Esophagus (tissue), 2 donors: ENCODE measurements at regions not wholly inside any gene's neighbourhood (a gene's known extent, or its start where the extent isn't known, plus 50 kb on each side); places are given as distances from the start of the nearest gene placed in this dataset.

Experiments used
- H3K27ac ChIP-seq, 2 donors: one replicate each; pipeline ENCODE4 v1.5.1; 2013; ENCODE audit warnings: low read depth in 2 of 2, mild to moderate bottlenecking in 2 of 2, inconsistent platforms in 1 of 2, low read length in 1 of 2, moderate library complexity in 1 of 2
- H3K27me3 ChIP-seq, 2 donors: one replicate each; pipeline ENCODE4 v1.6.1; 2013; ENCODE audit warnings: low read length in 2 of 2, control low read depth in 1 of 2, mild to moderate bottlenecking in 1 of 2; ENCODE audit not compliant: insufficient read depth in 2 of 2, control insufficient read depth in 1 of 2
- H3K36me3 ChIP-seq, 2 donors: one replicate each; pipeline ENCODE4 v1.6.1; 2013; ENCODE audit warnings: low read length in 1 of 2; ENCODE audit not compliant: control insufficient read depth in 2 of 2, insufficient read depth in 2 of 2
- H3K4me1 ChIP-seq, 2 donors: one replicate each; pipeline ENCODE4 v1.6.1; 2013; ENCODE audit warnings: low read length in 1 of 2; ENCODE audit not compliant: control insufficient read depth in 2 of 2, insufficient read depth in 2 of 2
- H3K4me3 ChIP-seq, 2 donors: one replicate each; pipeline ENCODE4 v1.5.1; 2013; ENCODE audit warnings: low read length in 2 of 2, mild to moderate bottlenecking in 2 of 2, low read depth in 1 of 2, moderate library complexity in 1 of 2
- H3K9me3 ChIP-seq, 2 donors: one replicate each; pipeline ENCODE4 v1.6.1; 2013; ENCODE audit warnings: mild to moderate bottlenecking in 2 of 2, low read depth in 1 of 2, low read length in 1 of 2, moderate library complexity in 1 of 2; ENCODE audit not compliant: control insufficient read depth in 2 of 2, insufficient read depth in 1 of 2
- WGBS, 2 donors: extraction: QIAGEN DNeasy Blood & Tissue Kit; methylation state at CpG; one replicate each; pipeline ENCODE4 v1.1.7; 2013; 5-methylcytosine and 5-hydroxymethylcytosine counted together
- donor health status: healthy with polysubstance abuse.
- donor health status: Bipolar disorder and iron deficiency.

GRCh38 chr5:53330491-53330890 lies 149.9 kb upstream of the FST start:
- Histone ChIP-seq H3K9me3 (no peaks in the 10 kb centered on the region), H3K27me3 (no peaks in the 10 kb centered on the region), H3K4me3 (no peak overlapping the region), H3K4me1 (no peaks in the 10 kb centered on the region), H3K36me3 (no peaks in the 10 kb centered on the region), H3K27ac (no peak overlapping the region)
- 28 to 47% methylated on average over 2 of the region's 2 CpGs for WGBS, 2 donors

GRCh38 chr5:53331463-53331862 lies 149.0 kb upstream of the FST start:
- Histone ChIP-seq H3K9me3 (no peaks in the 10 kb centered on the region), H3K27ac (peak overlapping the region in 1 of 2 donors; percentile 49), H3K27me3 (no peaks in the 10 kb centered on the region), H3K4me3 (no peak overlapping the region), H3K36me3 (no peaks in the 10 kb centered on the region), H3K4me1 (no peaks in the 10 kb centered on the region)
- 34 to 45% methylated on average over 1 of the region's 1 CpG for WGBS, 2 donors

- 29 to 33% methylated on average over 3 of the region's 3 CpGs for WGBS, 2 donors
- no peaks in the 10 kb centered on the region for H3K4me1 ChIP-seq
- peak overlapping the region in 1 of 2 donors; percentile 87 for H3K27ac ChIP-seq
These were observed 147.3 kb upstream of the FST start for GRCh38 chr5:53333160-53333559.

GRCh38 chr5:53334431-53334941 lies 145.9 kb upstream of the FST start:
- Histone ChIP-seq H3K9me3 (no peaks in the 10 kb centered on the region), H3K4me3 (no peak overlapping the region), H3K27me3 (no peaks in the 10 kb centered on the region), H3K36me3 (no peaks in the 10 kb centered on the region), H3K4me1 (no peaks in the 10 kb centered on the region), H3K27ac (peak overlapping the region; percentile 31 to 87)
- WGBS, 2 donors = 56 to 65% methylated on average over 4 of the region's 4 CpGs

More at GRCh38 chr5:53333160-53333559, 147.3 kb upstream of the FST start:
- Histone ChIP-seq H3K36me3 (no peaks in the 10 kb centered on the region), H3K27me3 (no peaks in the 10 kb centered on the region), H3K9me3 (no peaks in the 10 kb centered on the region), H3K4me3 (no peak overlapping the region)

- H3K27ac ChIP-seq = peak overlapping the region; percentile 26 to 68
- no peaks in the 10 kb centered on the region for H3K36me3 ChIP-seq
- no peaks in the 10 kb centered on the region for H3K9me3 ChIP-seq
- no peak overlapping the region for H3K4me3 ChIP-seq
- 71 to 80% methylated on average over 2 of the region's 2 CpGs for WGBS, 2 donors
- H3K4me1 ChIP-seq = no peaks in the 10 kb centered on the region
- no peaks in the 10 kb centered on the region for H3K27me3 ChIP-seq
These were observed 145.3 kb upstream of the FST start for GRCh38 chr5:53335115-53335514.

GRCh38 chr5:53337827-53338226 lies 142.6 kb upstream of the FST start:
- 59 to 78% methylated on average over 1 of the region's 1 CpG for WGBS, 2 donors
- no peaks in the 10 kb centered on the region for H3K4me1 ChIP-seq
- no peaks in the 10 kb centered on the region for H3K36me3 ChIP-seq
- H3K27me3 ChIP-seq = no peaks in the 10 kb centered on the region
- no peaks in the 10 kb centered on the region for H3K9me3 ChIP-seq
- no peak overlapping the region for H3K27ac ChIP-seq
- H3K4me3 ChIP-seq = no peak overlapping the region

GRCh38 chr5:53338971-53339370 lies 141.5 kb upstream of the FST start:
- Histone ChIP-seq H3K36me3 (no peaks in the 10 kb centered on the region), H3K27ac (no peak overlapping the region), H3K4me1 (no peaks in the 10 kb centered on the region), H3K27me3 (no peaks in the 10 kb centered on the region), H3K9me3 (no peaks in the 10 kb centered on the region), H3K4me3 (no peak overlapping the region)
- 79 to 85% methylated on average over 2 of the region's 2 CpGs for WGBS, 2 donors

- 34 to 44% methylated on average over 2 of the region's 2 CpGs for WGBS, 2 donors
- no peaks in the 10 kb centered on the region for H3K4me1 ChIP-seq
- no peak overlapping the region for H3K4me3 ChIP-seq
- H3K9me3 ChIP-seq = no peaks in the 10 kb centered on the region
- H3K27ac ChIP-seq = no peak overlapping the region
- no peaks in the 10 kb centered on the region for H3K27me3 ChIP-seq
- no peaks in the 10 kb centered on the region for H3K36me3 ChIP-seq
These were observed 140.4 kb upstream of the FST start for GRCh38 chr5:53339962-53340540.

- no peaks in the 10 kb centered on the region for H3K36me3 ChIP-seq
- H3K9me3 ChIP-seq = no peaks in the 10 kb centered on the region
- WGBS, 2 donors = 88 to 90% methylated on average over 3 of the region's 3 CpGs
- H3K27ac ChIP-seq = no peak overlapping the region
- H3K27me3 ChIP-seq = no peaks in the 10 kb centered on the region
- no peak overlapping the region for H3K4me3 ChIP-seq
- no peaks in the 10 kb centered on the region for H3K4me1 ChIP-seq
These were observed 139.3 kb upstream of the FST start for GRCh38 chr5:53340956-53341750.

- Histone ChIP-seq H3K4me1 (no peaks in the 10 kb centered on the region), H3K9me3 (no peaks in the 10 kb centered on the region), H3K27me3 (no peaks in the 10 kb centered on the region), H3K4me3 (no peak overlapping the region), H3K36me3 (no peaks in the 10 kb centered on the region), H3K27ac (no peak overlapping the region)
These were observed 138.2 kb upstream of the FST start for GRCh38 chr5:53342236-53342635.
